Sigmoid colon (tissue), 4 donors: ENCODE measurements at regions not wholly inside any gene's neighbourhood (a gene's known extent, or its start where the extent isn't known, plus 50 kb on each side); places are given as distances from the start of the nearest gene placed in this dataset.

Experiments used
- POLR2A ChIP-seq, 2 donors: fragments of 450-650 bp; IDR thresholded peaks; one replicate each; pipeline ENCODE4 v1.6.1; 2016; ENCODE audit warnings: antibody characterized with exemption in 2 of 2, mild to moderate bottlenecking in 2 of 2, moderate library complexity in 2 of 2
- POLR2AphosphoS5 ChIP-seq, 4 donors: sonication (generic); formaldehyde crosslinking; IDR thresholded peaks; one replicate each; pipeline ENCODE4 v1.6.1; 2017; ENCODE audit warnings: antibody characterized with exemption in 4 of 4
- TF ChIP-seq, protein P1 (sequence below), 4 experiments: fragments of 450-650 bp in 3 of 4; fragments of 200-600 bp in 1 of 4; IDR thresholded peaks; one replicate each; pipeline ENCODE4 v1.5.1; 2016 to 2019; ENCODE audit warnings: antibody characterized with exemption in 4 of 4, mild to moderate bottlenecking in 3 of 4, moderate library complexity in 2 of 4

DNA sequence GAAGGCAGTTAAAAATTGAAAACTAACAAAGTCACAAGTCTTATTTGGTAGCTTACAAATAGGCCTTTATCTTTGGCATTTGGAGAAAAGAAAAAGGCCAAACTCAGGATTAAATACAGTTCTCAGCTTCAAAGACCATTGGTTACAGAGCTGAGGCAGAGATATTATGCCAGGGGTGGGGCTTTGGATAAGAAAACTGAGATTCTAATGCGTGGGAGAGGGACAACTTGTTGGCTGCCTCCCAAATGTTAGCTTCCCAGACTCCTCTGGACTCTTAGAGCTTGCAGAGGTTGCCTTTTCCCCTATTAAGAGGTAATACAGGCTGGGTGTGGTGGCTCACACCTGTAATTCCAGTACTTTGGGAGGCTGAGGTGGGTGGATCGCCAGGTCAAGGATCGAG lies 231.8 kb downstream of the SQOR start:
- TF ChIP-seq, protein P1, sequence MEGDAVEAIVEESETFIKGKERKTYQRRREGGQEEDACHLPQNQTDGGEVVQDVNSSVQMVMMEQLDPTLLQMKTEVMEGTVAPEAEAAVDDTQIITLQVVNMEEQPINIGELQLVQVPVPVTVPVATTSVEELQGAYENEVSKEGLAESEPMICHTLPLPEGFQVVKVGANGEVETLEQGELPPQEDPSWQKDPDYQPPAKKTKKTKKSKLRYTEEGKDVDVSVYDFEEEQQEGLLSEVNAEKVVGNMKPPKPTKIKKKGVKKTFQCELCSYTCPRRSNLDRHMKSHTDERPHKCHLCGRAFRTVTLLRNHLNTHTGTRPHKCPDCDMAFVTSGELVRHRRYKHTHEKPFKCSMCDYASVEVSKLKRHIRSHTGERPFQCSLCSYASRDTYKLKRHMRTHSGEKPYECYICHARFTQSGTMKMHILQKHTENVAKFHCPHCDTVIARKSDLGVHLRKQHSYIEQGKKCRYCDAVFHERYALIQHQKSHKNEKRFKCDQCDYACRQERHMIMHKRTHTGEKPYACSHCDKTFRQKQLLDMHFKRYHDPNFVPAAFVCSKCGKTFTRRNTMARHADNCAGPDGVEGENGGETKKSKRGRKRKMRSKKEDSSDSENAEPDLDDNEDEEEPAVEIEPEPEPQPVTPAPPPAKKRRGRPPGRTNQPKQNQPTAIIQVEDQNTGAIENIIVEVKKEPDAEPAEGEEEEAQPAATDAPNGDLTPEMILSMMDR (IDR thresholded peaks at IDR 0.05): no peak
- TF ChIP-seq POLR2AphosphoS5 (IDR thresholded peaks at IDR 0.05): no peak
- TF ChIP-seq POLR2A (IDR thresholded peaks at IDR 0.05): no peak
